ENCODE measurements at regions not wholly inside any gene's neighbourhood (a gene's known extent, or its start where the extent isn't known, plus 50 kb on each side); places are given as distances from the start of the nearest gene placed in this dataset.

DNA sequence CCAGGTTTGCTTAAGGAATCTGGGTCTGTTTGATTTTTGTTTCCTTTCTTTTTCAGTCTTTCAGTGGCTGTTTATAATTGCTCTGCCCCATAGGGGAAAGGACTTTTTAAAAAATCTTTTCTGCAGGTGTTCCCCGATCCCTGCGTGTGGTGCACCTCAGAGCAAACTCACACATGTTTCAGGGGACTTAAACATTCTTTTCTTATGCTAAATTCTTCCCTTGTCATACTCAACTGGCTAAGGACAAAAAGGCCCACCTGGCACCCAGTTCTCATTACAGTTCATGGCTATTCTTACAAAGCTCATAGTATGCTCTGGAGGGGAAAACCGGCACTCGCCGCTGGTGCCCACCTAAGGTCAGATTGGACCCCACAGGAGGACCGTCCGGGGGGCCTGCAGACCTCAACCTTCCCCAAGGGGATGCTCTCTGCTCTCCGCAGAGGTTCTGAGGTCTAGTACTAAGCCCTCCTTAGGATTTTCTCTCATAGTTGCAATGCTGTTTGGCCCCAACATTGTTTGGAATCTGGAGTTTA, 220.3 kb downstream of the HGF start:
- DNase-seq (ENCODE audit: low read depth in 2 of 2), result no peak
- H3K4me3 ChIP-seq (replicated peaks in 1 of 2; ENCODE audit: low read depth in 2 of 2, low read length in 2 of 2), result no peak overlapping the region
- TF ChIP-seq, protein P1, sequence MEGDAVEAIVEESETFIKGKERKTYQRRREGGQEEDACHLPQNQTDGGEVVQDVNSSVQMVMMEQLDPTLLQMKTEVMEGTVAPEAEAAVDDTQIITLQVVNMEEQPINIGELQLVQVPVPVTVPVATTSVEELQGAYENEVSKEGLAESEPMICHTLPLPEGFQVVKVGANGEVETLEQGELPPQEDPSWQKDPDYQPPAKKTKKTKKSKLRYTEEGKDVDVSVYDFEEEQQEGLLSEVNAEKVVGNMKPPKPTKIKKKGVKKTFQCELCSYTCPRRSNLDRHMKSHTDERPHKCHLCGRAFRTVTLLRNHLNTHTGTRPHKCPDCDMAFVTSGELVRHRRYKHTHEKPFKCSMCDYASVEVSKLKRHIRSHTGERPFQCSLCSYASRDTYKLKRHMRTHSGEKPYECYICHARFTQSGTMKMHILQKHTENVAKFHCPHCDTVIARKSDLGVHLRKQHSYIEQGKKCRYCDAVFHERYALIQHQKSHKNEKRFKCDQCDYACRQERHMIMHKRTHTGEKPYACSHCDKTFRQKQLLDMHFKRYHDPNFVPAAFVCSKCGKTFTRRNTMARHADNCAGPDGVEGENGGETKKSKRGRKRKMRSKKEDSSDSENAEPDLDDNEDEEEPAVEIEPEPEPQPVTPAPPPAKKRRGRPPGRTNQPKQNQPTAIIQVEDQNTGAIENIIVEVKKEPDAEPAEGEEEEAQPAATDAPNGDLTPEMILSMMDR (IDR thresholded peaks at IDR 0.05; ENCODE audit: low read depth, low read length), result no peak

DNA sequence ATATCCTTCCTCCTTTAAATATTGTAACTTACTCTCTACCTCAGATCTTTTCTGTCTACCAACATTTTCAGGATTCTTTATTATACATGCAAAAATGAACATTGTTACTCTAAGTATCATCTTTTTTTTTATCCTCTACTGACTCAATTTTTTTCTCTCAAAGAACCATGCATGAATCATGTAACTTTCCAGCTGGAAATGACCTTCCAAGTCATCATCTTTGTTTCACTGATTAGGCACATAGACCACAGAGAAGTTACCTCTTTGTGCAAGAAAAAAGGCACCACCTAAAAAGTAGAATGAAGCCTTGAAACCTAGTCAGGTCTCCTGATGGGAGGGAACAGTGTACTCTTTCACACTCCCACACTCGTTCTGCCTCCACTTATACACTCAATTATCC, 234.9 kb downstream of the HGF start:
- DNase-seq (ENCODE audit: low read depth in 2 of 2), result peak in 1 of 2 donors; percentile 55
- no peak overlapping the region for H3K4me3 ChIP-seq (replicated peaks in 1 of 2; ENCODE audit: low read depth in 2 of 2, low read length in 2 of 2)
- TF ChIP-seq, protein P1 (IDR thresholded peaks at IDR 0.05; ENCODE audit: low read depth, low read length), result no peak

DNA sequence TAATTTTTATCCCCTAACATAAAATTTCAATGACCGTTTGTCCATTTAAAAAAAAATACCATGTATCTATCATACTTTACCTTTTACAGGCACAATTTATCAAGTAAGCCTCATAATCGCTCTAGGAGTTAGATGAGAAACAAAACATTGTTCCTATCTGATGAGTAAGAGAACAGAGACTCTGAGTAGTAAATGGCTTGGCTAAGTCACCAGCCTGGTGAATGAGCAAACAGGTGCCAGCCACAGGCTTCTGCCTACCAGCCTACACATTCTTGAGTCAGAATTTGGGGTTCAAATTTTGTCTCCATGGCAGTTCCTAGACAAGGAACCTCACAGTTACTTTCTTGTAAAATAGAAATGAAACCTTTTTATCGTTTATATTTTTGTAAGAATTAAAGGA, 235.4 kb downstream of the HGF start:
- no peak overlapping the region for H3K4me3 ChIP-seq (replicated peaks in 1 of 2; ENCODE audit: low read depth in 2 of 2, low read length in 2 of 2)
- TF ChIP-seq, protein P1 (IDR thresholded peaks at IDR 0.05; ENCODE audit: low read depth, low read length), result no peak
- DNase-seq (ENCODE audit: low read depth in 2 of 2), result peak in 1 of 2 donors; percentile 39

DNA sequence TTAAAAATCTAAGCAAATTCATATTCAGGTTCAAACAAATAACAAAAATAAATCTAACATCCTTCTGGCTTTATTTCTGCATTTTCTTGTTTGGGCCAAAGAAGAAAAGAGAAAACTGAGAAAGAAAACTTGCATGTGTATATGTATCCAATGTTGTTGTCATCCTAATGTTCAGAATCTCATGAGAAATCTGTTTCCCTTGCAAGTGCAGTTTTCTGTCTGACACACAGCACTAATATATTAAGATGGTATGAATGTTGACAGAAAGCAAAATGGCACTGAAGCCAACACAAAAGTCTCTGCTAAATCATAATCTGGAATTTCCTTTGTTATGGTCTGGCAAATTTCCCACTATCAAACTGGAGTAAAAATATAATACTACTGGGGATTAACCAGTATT, 235.9 kb downstream of the HGF start:
- no peak overlapping the region for H3K4me3 ChIP-seq (replicated peaks in 1 of 2; ENCODE audit: low read depth in 2 of 2, low read length in 2 of 2)
- peak in 1 of 2 donors; percentile 17 for DNase-seq (ENCODE audit: low read depth in 2 of 2)
- TF ChIP-seq, protein P1 (IDR thresholded peaks at IDR 0.05; ENCODE audit: low read depth, low read length), result no peak

DNA sequence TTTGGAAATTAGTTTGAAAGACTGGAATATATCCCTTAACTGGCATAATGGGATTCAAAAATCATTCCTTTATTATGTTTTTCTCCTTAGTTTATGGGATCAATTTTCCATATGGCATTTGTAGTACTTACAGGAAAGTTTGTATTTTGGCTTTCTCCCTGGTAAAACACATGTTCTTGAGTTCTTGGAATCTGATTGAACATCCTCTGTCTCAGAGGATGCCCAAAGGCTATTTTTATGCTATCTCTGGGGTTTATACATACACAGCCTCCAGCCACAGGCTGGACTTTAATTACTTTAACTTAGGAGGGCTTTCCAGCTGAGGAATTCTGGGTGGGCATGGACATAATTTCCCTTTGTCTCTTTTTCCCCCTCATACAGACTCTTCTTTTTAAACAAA, 236.4 kb downstream of the HGF start:
- TF ChIP-seq, protein P1 (IDR thresholded peaks at IDR 0.05; ENCODE audit: low read depth, low read length), result no peak
- no peak overlapping the region for H3K4me3 ChIP-seq (replicated peaks in 1 of 2; ENCODE audit: low read depth in 2 of 2, low read length in 2 of 2)
- DNase-seq (ENCODE audit: low read depth in 2 of 2), result no peak

DNA sequence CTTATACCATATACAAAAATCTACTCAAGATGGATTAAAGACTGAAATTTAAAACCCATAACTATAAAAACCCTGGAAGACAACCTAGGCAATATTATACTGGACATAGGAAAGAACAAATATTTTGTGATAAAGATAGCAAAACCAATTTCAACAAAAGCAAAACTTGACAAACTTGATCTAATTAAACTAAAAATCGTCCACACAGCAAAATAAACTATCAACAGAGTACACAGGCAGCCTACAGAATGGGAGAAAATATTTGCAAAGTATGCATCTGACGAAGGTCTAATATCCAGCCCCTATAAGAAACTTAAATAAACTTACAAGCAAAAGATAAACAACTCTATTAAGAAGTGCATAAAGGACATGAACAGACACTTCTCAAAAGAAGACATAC, 240.1 kb downstream of the HGF start:
- DNase-seq (ENCODE audit: low read depth in 2 of 2), result no peak
- no peak overlapping the region for H3K4me3 ChIP-seq (replicated peaks in 1 of 2; ENCODE audit: low read depth in 2 of 2, low read length in 2 of 2)
- TF ChIP-seq, protein P1 (IDR thresholded peaks at IDR 0.05; ENCODE audit: low read depth, low read length), result no peak

DNA sequence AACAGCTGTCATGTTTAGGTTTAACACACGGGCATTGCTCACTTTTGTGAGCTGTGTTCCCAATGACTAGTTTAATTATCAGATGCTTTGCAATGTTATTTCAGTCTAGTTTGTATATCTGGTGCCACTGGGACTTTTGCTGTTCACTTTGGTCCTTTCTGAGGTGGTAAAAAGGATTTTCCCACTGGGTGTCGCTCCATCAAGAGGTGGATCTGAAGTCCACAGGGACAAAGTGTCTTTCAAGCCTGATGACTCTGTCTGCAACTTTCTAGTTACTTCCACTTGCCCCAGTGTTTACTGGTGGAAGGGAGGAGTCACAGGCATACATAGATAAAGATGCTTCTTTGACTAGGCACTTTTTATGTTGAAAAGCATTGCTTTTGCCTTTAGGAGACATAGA, 242.2 kb downstream of the HGF start:
- H3K4me3 ChIP-seq (replicated peaks in 1 of 2; ENCODE audit: low read depth in 2 of 2, low read length in 2 of 2), result no peak overlapping the region
- DNase-seq (ENCODE audit: low read depth in 2 of 2), result no peak
- TF ChIP-seq, protein P1 (IDR thresholded peaks at IDR 0.05; ENCODE audit: low read depth, low read length), result no peak

All from cardiac fibroblast (primary cell).